Daoy (cell line): ENCODE measurements at regions not wholly inside any gene's neighbourhood (a gene's known extent, or its start where the extent isn't known, plus 50 kb on each side); places are given as distances from the start of the nearest gene placed in this dataset.

Source experiments
- DNase-seq: peaks from one replicate; pipeline ENCODE4 v3.0.0-alpha.2; 2015; ENCODE audit warnings: low read depth

DNA sequence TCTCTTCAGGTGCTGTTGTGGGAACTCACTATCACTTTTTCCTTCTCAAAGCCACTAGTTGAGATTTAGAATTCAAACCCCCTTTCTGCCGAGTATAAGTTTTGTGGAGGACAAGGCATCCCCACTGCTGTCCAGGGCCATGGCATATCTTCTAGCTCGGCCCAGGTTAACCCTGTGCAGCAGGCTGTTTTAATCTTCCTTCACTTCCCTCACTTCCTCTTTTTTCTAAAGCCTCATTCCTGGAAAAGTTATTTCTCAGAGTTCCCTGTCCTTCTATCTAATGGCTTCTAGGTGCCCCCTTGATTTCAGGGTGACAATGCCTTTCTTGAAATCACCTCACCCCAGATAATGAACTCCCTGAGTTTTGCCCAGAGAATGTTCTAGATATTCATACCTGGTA is 222.3 kb downstream of the SNX10 start:
- no peak for DNase-seq

GRCh38 chr7:26514633-26515032 is 223.0 kb downstream of the SNX10 start:
- no peak for DNase-seq

DNA sequence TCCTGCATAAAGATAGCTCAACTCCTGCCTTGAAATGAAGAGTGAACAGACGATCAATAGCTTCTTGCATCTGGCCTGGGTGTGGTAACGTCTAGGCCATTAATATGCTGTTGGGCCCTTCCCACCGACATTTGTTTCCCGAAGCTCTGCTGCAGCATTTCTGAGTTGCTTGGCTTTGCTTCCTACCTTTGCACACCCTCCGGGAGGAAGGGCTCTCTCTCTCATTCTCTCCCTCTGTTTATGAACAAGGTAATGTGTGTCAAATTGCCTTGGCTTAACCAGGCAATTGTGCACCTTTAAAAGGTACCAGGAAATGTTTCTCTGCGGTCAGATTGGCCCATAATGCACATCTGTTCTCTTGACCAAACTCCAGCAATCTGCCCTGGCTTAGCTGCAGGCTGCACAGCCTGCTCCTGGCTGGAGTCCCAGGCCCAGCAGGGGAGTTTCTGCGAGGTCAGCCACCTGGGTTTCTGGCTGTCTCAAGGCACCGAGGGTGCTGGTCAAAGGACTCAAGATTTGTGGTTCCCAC is 223.7 kb downstream of the SNX10 start:
- DNase-seq = peak; percentile 78

- peak; percentile 30 for DNase-seq
These were observed 228.8 kb downstream of the SNX10 start for GRCh38 chr7:26520483-26520882.

DNA sequence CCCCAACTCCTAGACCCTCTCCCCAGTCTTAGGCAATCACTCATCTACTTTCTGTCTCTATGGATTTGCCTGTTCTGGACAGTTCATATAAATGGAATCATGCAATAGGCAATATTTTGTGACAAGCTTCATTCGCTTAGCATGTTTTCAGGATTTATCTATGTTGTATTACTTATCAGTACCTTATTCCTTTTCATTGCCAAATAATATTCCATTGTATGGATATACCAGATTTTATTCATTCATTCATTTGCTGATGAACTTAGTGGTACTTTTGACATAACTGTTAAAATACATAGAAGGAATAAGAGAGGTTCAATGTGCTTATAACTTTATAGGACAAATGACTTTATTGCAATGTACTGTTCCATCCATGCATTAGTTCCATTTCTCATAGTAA is 231.0 kb downstream of the SNX10 start:
- DNase-seq = no peak

GRCh38 chr7:26525398-26526264 is 234.0 kb downstream of the SNX10 start:
- DNase-seq = no peak

DNA sequence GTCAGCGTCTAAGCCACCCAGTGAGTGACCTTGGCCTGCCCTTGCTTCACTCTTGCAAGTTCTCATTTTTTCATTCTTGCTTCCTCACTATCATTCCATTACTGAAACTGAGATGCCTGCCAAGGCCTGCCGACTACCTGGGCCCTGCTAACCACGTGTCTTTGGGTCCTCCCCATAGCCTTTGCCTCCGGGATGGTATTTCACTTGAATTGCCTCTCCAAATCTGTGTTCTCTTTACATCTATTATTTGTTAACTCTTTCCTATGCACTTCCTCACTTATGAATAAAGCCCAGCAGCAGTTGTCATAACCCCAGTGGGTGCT is 234.6 kb downstream of the SNX10 start:
- DNase-seq = no peak

GRCh38 chr7:26531926-26532325 is 240.3 kb downstream of the SNX10 start:
- DNase-seq = no peak

DNA sequence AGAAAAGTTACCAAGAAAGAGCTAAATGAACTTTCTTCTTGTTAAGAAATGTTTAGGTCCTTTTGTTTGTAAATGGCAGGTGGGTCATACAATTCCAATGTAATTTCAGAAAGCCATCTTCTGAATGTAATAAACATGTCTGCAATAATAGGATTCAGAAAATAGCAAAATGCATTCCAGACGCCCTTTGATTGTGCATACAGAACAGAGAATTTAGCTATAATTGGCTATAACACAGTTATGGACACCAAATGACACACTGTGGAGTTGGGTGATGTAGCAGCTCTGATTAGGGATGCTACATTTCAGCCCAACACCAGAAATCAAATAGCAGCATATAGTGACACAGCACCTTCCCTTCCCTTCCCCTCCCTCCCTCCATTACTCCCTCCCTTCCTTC is 240.8 kb downstream of the SNX10 start:
- DNase-seq = no peak

DNA sequence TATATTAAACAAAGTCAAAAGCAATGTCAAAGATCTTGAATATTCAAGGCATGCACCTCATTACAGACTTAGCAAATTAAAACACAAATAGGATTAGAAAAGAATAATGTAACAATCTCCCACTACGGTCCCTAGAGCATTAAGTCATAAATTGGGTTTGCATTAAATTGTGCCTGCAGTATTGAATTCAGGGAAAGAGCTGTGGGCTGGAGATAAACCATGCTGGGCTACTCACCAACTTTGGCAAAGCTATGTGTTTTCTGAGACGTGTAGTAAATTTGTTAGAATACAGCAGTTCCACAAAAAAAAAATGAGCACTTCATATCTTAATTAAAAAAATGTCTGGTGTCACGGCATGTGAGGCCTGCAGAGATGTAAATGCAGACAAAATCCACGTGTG is 241.6 kb downstream of the SNX10 start:
- no peak for DNase-seq

GRCh38 chr7:26534649-26535482 is 243.2 kb downstream of the SNX10 start:
- DNase-seq = peak; percentile 55

DNA sequence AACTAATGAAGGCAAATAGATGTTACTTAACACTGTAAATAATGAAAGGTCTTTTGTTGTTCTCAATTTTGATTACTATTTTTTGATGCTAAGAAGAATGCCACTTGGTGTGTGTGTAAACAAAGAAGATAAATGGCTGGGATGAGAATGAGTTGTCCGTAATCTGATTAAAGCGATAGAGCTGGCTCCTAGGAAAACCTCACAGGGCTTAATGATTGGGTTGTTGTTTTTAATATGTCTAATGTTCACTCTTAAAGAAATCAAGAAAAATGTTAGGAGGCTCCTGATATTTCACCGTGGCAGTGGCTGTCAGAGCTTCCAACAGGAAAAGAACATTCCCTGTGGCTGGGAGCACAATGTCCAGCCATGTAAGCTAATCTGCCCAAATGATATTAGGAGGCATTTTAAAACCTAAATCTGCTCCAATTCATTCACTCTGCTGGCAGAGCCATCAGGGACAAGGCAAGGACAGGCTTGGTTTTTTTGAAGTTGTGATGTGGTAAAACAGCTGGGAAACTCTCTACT is 243.9 kb downstream of the SNX10 start:
- no peak for DNase-seq

DNA sequence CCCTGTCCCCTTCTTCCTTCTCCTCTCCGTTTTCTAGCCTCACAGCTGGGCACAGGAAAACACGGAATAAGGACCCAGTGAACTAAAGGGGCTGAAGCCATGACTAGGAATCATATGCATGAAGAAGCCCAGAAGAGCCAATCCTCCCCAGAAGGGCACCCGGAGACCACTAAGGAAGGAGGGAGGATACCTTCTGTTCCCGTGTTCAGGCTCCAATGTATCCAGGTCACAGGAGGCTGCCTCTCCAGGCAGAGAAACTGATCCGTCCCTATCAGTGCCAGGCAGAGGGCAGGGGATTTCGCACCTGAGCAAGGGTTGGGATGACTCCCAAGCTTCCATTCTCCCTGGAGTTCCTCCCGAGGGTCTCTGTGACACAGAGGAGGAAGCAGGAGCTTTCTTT is 246.6 kb downstream of the SNX10 start:
- DNase-seq = no peak

DNA sequence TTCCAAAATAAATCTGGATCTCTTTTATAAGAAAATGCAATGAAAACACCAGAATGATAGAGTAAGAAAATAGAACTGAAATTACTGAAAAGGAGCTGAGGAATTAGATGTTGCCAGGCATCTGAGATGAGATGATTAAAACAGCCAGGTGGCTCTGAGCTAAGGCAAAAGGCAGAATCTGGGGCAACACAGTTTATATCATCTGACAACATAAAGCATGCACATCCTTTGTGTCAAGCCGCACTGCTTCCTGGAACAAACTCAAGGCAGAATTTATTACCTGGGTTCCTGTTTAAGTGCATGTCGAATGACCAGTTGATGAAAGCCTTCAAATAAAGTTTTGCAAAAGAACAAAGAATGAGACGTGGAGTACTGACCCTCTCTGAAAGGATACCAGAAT is 247.0 kb downstream of the SNX10 start:
- DNase-seq = no peak

- no peak for DNase-seq
These were observed 251.7 kb downstream of the SNX10 start for GRCh38 chr7:26543340-26543739.

DNA sequence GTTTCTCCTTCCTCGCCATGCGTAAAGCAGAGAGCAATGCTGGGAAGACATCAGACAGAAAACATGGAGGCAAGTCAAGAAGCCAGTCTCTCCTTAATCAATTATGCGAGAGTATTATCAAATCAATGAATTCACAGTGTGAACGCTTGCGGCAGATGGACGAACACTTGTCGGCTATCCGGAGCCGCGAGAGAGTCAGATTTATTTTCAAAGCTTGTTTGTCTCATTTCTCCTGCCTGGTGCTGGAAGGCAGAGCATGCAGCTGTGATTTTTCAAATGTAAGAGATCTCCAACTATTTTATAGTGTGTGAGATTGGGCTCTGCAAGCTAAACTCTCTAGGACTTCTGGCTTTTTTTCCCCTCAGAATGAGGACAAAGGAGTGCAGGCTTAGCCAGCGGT is 252.3 kb downstream of the SNX10 start:
- DNase-seq = no peak

DNA sequence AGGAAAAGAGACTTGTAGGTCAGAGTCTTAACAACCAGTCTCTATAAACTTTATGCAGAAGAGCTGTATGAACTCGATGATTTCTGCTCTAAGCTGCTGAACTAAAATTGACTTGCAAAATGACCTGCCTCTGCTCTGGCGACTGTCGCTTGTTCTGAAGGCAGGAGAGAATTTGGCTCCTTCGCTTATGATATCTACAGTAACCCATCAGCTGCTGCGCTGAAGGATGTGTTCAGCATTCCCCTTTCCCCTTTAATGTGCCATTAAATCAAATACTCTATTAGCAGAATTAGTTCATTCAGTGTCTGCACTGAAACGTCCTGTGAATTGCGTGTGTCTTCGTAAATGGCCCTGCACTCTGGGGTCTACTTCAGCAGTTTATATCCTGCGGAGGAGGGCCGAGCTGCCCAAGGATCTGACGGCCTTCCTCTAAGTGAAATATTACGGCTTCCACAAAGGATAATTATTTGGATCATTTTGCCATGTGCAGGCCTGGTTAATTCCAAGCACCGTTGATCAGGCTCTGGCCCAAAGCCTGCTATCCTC is 254.9 kb downstream of the SNX10 start:
- DNase-seq = no peak

DNA sequence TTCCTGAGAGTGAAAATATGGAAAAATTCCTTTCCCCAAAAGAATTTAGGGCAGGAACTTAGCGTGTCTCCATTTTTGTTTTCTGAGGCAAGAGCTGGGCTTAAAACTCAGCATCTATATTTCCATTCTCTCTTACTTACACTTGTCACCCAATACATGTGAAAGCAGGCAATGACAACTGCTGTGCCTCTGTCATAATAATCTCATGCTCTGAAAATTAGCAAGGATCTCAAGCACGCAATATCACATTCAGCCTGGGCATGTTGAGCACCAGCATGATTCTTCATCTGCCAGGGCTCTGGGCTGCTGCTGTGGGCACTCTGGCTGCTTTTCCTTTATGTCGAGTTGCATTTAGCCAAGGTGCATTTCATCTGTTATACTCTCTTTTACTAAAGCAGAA is 255.5 kb downstream of the SNX10 start:
- no peak for DNase-seq

- DNase-seq = peak; percentile 100
These were observed 257.8 kb downstream of the SNX10 start for GRCh38 chr7:26549281-26549944.

DNA sequence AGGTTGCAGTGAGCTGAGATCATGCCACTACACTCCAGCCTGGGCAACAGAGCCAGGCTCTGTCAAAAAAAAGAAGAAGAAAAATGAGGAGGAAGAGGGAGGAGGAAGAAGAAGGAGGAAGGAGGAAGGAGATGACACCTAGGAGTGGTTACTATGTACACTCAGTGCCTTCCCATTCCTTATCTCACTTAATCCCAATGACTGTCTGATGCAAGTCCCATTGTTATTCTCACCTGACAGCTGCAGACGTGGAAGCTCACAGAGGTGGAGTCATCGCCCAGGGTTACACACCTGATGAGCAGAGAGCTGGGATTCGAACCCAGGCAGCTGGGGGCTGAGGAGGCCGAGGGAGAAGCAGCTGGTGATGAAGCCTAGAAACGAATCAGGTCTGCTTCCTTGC is 258.8 kb downstream of the SNX10 start:
- DNase-seq = no peak

- no peak for DNase-seq
These were observed 260.1 kb downstream of the SNX10 start for GRCh38 chr7:26551740-26552139.

GRCh38 chr7:26553128-26553527 is 261.5 kb downstream of the SNX10 start:
- no peak for DNase-seq
